ENCODE measurements at regions not wholly inside any gene's neighbourhood (a gene's known extent, or its start where the extent isn't known, plus 50 kb on each side); places are given as distances from the start of the nearest gene placed in this dataset.

DNA sequence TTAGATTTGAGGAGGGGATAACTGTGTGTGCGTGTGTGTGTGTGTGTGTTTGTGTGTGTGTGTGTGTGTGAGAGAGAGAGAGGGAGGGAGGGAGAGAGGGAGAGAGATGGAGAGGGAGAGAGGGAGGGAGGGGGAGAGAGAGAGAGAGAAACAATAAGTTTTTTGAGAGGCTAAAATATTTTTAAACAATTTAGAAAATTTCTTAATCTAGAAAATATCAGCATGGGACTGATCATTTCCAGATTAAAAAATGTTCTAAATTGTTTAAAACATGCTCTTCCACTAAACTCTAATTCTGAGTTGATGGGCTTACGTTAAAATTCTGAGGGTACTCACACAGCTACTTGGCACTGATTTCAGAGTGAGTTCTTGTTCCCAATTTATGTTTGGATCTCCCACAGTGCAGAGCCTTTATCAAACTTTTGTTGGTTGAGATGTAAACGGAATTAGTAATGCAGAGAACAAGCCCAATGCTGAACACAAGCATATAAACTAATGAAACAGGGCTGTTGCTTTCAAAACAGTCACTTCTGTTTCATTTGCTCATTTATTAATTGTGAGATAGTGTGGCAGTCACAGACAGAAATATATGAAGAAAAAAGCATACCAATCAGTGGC, 73.4 kb upstream of the RGS2 start:
- Histone ChIP-seq H4K20me1 (replicated peaks; ENCODE audit: insufficient read depth) (no peaks in the 10 kb centered on the region), H3F3A (replicated peaks; ENCODE audit: low read depth) (no peaks in the 10 kb centered on the region), H2AFZ (no peak overlapping the region), H3K36me3 (ENCODE audit: insufficient read depth) (no peaks in the 10 kb centered on the region), H3K27me3 (ENCODE audit: insufficient read depth) (no peaks in the 10 kb centered on the region), H3K4me2 (no peak overlapping the region), H3K4me1 (ENCODE audit: insufficient read depth) (no peaks in the 10 kb centered on the region), H3K27ac (ENCODE audit: low read depth) (no peak overlapping the region), H3K79me2 (replicated peaks; ENCODE audit: insufficient read depth) (no peaks in the 10 kb centered on the region), H3K9me2 (ENCODE audit: insufficient read depth) (peaks cover 8% of the 10 kb centered on the region), H3K4me3 (no peak overlapping the region)
- H3K27ac Mint-ChIP-seq: no peak overlapping the region
- TF ChIP-seq, protein P1, sequence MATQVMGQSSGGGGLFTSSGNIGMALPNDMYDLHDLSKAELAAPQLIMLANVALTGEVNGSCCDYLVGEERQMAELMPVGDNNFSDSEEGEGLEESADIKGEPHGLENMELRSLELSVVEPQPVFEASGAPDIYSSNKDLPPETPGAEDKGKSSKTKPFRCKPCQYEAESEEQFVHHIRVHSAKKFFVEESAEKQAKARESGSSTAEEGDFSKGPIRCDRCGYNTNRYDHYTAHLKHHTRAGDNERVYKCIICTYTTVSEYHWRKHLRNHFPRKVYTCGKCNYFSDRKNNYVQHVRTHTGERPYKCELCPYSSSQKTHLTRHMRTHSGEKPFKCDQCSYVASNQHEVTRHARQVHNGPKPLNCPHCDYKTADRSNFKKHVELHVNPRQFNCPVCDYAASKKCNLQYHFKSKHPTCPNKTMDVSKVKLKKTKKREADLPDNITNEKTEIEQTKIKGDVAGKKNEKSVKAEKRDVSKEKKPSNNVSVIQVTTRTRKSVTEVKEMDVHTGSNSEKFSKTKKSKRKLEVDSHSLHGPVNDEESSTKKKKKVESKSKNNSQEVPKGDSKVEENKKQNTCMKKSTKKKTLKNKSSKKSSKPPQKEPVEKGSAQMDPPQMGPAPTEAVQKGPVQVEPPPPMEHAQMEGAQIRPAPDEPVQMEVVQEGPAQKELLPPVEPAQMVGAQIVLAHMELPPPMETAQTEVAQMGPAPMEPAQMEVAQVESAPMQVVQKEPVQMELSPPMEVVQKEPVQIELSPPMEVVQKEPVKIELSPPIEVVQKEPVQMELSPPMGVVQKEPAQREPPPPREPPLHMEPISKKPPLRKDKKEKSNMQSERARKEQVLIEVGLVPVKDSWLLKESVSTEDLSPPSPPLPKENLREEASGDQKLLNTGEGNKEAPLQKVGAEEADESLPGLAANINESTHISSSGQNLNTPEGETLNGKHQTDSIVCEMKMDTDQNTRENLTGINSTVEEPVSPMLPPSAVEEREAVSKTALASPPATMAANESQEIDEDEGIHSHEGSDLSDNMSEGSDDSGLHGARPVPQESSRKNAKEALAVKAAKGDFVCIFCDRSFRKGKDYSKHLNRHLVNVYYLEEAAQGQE (IDR thresholded peaks at IDR 0.05; ENCODE audit: unreplicated experiment): no peak
- no peak for TF ChIP-seq CREB1 (CRISPR knock-in tag; IDR thresholded peaks at IDR 0.05; ENCODE audit: low read depth)
- TF ChIP-seq, protein P2, sequence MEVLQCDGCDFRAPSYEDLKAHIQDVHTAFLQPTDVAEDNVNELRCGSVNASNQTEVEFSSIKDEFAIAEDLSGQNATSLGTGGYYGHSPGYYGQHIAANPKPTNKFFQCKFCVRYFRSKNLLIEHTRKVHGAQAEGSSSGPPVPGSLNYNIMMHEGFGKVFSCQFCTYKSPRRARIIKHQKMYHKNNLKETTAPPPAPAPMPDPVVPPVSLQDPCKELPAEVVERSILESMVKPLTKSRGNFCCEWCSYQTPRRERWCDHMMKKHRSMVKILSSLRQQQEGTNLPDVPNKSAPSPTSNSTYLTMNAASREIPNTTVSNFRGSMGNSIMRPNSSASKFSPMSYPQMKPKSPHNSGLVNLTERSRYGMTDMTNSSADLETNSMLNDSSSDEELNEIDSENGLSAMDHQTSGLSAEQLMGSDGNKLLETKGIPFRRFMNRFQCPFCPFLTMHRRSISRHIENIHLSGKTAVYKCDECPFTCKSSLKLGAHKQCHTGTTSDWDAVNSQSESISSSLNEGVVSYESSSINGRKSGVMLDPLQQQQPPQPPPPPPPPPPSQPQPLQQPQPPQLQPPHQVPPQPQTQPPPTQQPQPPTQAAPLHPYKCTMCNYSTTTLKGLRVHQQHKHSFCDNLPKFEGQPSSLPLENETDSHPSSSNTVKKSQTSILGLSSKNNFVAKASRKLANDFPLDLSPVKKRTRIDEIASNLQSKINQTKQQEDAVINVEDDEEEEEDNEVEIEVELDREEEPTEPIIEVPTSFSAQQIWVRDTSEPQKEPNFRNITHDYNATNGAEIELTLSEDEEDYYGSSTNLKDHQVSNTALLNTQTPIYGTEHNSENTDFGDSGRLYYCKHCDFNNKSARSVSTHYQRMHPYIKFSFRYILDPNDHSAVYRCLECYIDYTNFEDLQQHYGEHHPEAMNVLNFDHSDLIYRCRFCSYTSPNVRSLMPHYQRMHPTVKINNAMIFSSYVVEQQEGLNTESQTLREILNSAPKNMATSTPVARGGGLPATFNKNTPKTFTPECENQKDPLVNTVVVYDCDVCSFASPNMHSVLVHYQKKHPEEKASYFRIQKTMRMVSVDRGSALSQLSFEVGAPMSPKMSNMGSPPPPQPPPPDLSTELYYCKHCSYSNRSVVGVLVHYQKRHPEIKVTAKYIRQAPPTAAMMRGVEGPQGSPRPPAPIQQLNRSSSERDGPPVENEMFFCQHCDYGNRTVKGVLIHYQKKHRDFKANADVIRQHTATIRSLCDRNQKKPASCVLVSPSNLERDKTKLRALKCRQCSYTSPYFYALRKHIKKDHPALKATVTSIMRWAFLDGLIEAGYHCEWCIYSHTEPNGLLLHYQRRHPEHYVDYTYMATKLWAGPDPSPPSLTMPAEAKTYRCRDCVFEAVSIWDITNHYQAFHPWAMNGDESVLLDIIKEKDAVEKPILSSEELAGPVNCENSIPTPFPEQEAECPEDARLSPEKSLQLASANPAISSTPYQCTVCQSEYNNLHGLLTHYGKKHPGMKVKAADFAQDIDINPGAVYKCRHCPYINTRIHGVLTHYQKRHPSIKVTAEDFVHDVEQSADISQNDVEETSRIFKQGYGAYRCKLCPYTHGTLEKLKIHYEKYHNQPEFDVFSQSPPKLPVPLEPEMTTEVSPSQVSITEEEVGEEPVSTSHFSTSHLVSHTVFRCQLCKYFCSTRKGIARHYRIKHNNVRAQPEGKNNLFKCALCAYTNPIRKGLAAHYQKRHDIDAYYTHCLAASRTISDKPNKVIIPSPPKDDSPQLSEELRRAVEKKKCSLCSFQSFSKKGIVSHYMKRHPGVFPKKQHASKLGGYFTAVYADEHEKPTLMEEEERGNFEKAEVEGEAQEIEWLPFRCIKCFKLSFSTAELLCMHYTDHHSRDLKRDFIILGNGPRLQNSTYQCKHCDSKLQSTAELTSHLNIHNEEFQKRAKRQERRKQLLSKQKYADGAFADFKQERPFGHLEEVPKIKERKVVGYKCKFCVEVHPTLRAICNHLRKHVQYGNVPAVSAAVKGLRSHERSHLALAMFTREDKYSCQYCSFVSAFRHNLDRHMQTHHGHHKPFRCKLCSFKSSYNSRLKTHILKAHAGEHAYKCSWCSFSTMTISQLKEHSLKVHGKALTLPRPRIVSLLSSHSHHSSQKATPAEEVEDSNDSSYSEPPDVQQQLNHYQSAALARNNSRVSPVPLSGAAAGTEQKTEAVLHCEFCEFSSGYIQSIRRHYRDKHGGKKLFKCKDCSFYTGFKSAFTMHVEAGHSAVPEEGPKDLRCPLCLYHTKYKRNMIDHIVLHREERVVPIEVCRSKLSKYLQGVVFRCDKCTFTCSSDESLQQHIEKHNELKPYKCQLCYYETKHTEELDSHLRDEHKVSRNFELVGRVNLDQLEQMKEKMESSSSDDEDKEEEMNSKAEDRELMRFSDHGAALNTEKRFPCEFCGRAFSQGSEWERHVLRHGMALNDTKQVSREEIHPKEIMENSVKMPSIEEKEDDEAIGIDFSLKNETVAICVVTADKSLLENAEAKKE (CRISPR knock-in tag; IDR thresholded peaks at IDR 0.05): no peak
- no peak for TF ChIP-seq POLR2AphosphoS5 (IDR thresholded peaks at IDR 0.05; ENCODE audit: low read depth)
- no peak for TF ChIP-seq STAT1 (IDR thresholded peaks at IDR 0.05; ENCODE audit: unreplicated experiment)
- TF ChIP-seq, protein P3, sequence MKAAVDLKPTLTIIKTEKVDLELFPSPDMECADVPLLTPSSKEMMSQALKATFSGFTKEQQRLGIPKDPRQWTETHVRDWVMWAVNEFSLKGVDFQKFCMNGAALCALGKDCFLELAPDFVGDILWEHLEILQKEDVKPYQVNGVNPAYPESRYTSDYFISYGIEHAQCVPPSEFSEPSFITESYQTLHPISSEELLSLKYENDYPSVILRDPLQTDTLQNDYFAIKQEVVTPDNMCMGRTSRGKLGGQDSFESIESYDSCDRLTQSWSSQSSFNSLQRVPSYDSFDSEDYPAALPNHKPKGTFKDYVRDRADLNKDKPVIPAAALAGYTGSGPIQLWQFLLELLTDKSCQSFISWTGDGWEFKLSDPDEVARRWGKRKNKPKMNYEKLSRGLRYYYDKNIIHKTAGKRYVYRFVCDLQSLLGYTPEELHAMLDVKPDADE (IDR thresholded peaks at IDR 0.05): no peak
- H3K4me1 Mint-ChIP-seq: no peaks in the 10 kb centered on the region
- peaks cover 2% of the 10 kb centered on the region for H3K27me3 Mint-ChIP-seq (ENCODE audit: insufficient read depth, low read depth, poor library complexity)
- no peak overlapping the region for H3K4me3 Mint-ChIP-seq
- H3K36me3 Mint-ChIP-seq (ENCODE audit: low read depth): no peaks in the 10 kb centered on the region; the same call in 2 of the 3 replicates
- no peak for DNase-seq (ENCODE audit: low spot score)
- H3K9me3 Mint-ChIP-seq: no peaks in the 10 kb centered on the region; the same call in 1 of the 3 replicates
- ATAC-seq: no peak

All from GM23338 (cell line).